ENCODE measurements at regions not wholly inside any gene's neighbourhood (a gene's known extent, or its start where the extent isn't known, plus 50 kb on each side); places are given as distances from the start of the nearest gene placed in this dataset.

DNA sequence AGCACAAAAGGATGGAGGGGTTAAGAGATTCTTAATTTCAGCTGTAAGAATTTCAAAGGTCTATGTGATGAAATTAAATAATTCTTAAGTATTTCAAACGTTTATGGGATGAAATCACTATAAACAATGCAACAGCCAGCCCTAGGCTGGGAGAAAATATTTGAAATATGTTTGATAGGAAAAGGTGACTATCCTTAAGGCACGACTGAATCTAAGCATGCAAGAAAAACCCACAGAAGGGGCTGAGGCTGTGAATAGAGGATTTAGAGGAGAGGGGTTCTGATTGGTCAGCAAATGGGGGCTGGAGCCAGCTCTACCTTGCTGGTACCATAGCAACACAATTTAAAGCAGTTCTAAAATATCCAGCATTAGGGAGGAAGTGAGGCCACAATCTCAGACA lies 220.8 kb upstream of the ATP10A start:
- TF ChIP-seq CTCF (IDR thresholded peaks at IDR 0.05 in 8 of 11, conservative IDR thresholded peaks at IDR 0.05 in 3 of 11) (no peak), POLR2A (IDR thresholded peaks at IDR 0.05) (no peak)
